A673 (cell line): ENCODE measurements at regions not wholly inside any gene's neighbourhood (a gene's known extent, or its start where the extent isn't known, plus 50 kb on each side); places are given as distances from the start of the nearest gene placed in this dataset.

Experiments
- BruUV-seq: library from RNA; stranded (reverse); fragments of 400-500 nt; replicated peaks from 2 replicates; lab custom pipeline; 2021; lab: Mats Ljungman, UMichigan
- CTCF ChIA-PET: fragments of 300-600 bp; sonication (Branson Sonifier 250); formaldehyde crosslinking; loops from one replicate; lab custom pipeline; 2022; ENCODE audit warnings: antibody characterized with exemption; lab: Charles Lee
- POLR2A ChIA-PET: fragments of 300-600 bp; sonication (Branson Sonifier 250); formaldehyde crosslinking; loops from one replicate; lab custom pipeline; 2022; ENCODE audit warnings: antibody characterized with exemption; ENCODE audit not compliant: low non-redundant PET; lab: Charles Lee
- DNase-seq: peaks from one replicate; pipeline ENCODE4 v3.0.0-alpha.2; 2015; ENCODE audit warnings: low spot score
- H3K27ac ChIP-seq: fragments of 200-600 bp; sonication (generic); 2 replicates; pipeline ENCODE4 v1.5.1; 2016; ENCODE audit warnings: mixed run types, low read depth, mild to moderate bottlenecking, mixed read lengths, antibody characterized with exemption, low read length; ENCODE audit not compliant: poor library complexity, severe bottlenecking
- H3K27me3 ChIP-seq: fragments of 200-600 bp; sonication (generic); replicated peaks from 2 replicates; pipeline ENCODE4 v1.6.1; 2017; ENCODE audit warnings: mixed run types, low read depth, mild to moderate bottlenecking, mixed read lengths, antibody characterized with exemption, low read length; ENCODE audit not compliant: insufficient read depth, poor library complexity
- H3K36me3 ChIP-seq: fragments of 200-600 bp; sonication (generic); 2 replicates; pipeline ENCODE4 v1.6.1; 2016; ENCODE audit warnings: mixed run types, mild to moderate bottlenecking, mixed read lengths, antibody characterized with exemption, low read length; ENCODE audit not compliant: insufficient read depth, poor library complexity, severe bottlenecking
- H3K4me1 ChIP-seq: fragments of 200-600 bp; sonication (generic); 2 replicates; pipeline ENCODE4 v1.6.1; 2017; ENCODE audit warnings: mixed run types, mild to moderate bottlenecking, mixed read lengths, antibody characterized with exemption, low read length; ENCODE audit not compliant: insufficient read depth, poor library complexity, severe bottlenecking
- H3K4me3 ChIP-seq: fragments of 200-600 bp; sonication (generic); 2 replicates; pipeline ENCODE4 v1.5.1; 2016; ENCODE audit warnings: low read depth, mixed run types, mild to moderate bottlenecking, mixed read lengths, low read length; ENCODE audit not compliant: poor library complexity, severe bottlenecking
- H3K9me3 ChIP-seq: fragments of 200-600 bp; sonication (generic); 2 replicates; pipeline ENCODE4 v1.6.1; 2016; ENCODE audit warnings: mixed run types, low read depth, mild to moderate bottlenecking, mixed read lengths, antibody characterized with exemption, low read length; ENCODE audit not compliant: poor library complexity, severe bottlenecking
- CTCF ChIP-seq: fragments of 300-800, 200-600 bp; sonication (generic); conservative IDR thresholded peaks from 2 replicates; pipeline ENCODE4 v1.5.1; 2017; ENCODE audit warnings: low read depth, mild to moderate bottlenecking, antibody characterized with exemption, low read length, moderate library complexity, mixed read lengths
- EZH2 ChIP-seq: fragments of 200-600 bp; sonication (generic); IDR thresholded peaks from 2 replicates; pipeline ENCODE4 v1.6.1; 2017; ENCODE audit warnings: borderline replicate concordance, low read depth, mild to moderate bottlenecking, mixed read lengths, antibody characterized with exemption, low read length; ENCODE audit not compliant: poor library complexity, severe bottlenecking
- intact Hi-C: fragments of 100-400 bp; cut with micrococcal nuclease; formaldehyde crosslinking; loops from one replicate; pipeline ENCODE4 v1.10.0; 2022; ENCODE audit not compliant: unreplicated experiment

- Histone ChIP-seq H3K27ac (peak overlapping the region; percentile 64), H3K27me3 (no peaks in the 10 kb centered on the region), H3K4me1 (peaks cover 35% of the 10 kb centered on the region), H3K9me3 (no peaks in the 10 kb centered on the region), H3K4me3 (no peak overlapping the region), H3K36me3 (no peaks in the 10 kb centered on the region)
- ChIA-PET POLR2A (no interaction called here), CTCF (no interaction called here)
- no peak for TF ChIP-seq CTCF
- TF ChIP-seq EZH2: no peak
- intact Hi-C loops: no loop called here
- DNase-seq: no peak
- no TSS peak for BruUV-seq
Observed at GRCh38 chr6:168192901-168193815, 114.1 kb upstream of the FRMD1 start.

GRCh38 chr6:168192195-168192900 lies 113.3 kb upstream of the FRMD1 start:
- ChIA-PET POLR2A (no interaction called here), CTCF (no interaction called here)
- Histone ChIP-seq H3K9me3 (peaks cover 2% of the 10 kb centered on the region), H3K36me3 (no peaks in the 10 kb centered on the region), H3K27ac (peak overlapping the region; percentile 64), H3K4me3 (no peak overlapping the region), H3K27me3 (no peaks in the 10 kb centered on the region), H3K4me1 (peaks cover 35% of the 10 kb centered on the region)
- TF ChIP-seq EZH2 (no peak), CTCF (no peak)
- TSS peak; percentile 71 for BruUV-seq
- DNase-seq: peak; percentile 90
- intact Hi-C loops: no loop called here

- TF ChIP-seq CTCF (no peak), EZH2 (no peak)
- ChIA-PET POLR2A (no interaction called here), CTCF (no interaction called here)
- intact Hi-C loops: no loop called here
- Histone ChIP-seq H3K27ac (peak overlapping the region; percentile 62), H3K4me1 (peaks cover 28% of the 10 kb centered on the region), H3K9me3 (peaks cover 5% of the 10 kb centered on the region), H3K4me3 (no peak overlapping the region), H3K27me3 (no peaks in the 10 kb centered on the region), H3K36me3 (no peaks in the 10 kb centered on the region)
- BruUV-seq: no TSS peak
- DNase-seq: no peak
Observed at GRCh38 chr6:168190646-168191443, 111.8 kb upstream of the FRMD1 start.
